Natural killer cell (primary cell): ENCODE measurements at regions not wholly inside any gene's neighbourhood (a gene's known extent, or its start where the extent isn't known, plus 50 kb on each side); places are given as distances from the start of the nearest gene placed in this dataset.

Source experiments
- ATAC-seq, 3 donors: fragments of 150-1000 bp in 2 of 3; fragments of 200-7000 bp in 1 of 3; cut with Tn5 transposase; 1 replicate in 1 of 3; 2 replicates in 2 of 3; pipeline ENCODE4 v1.10.0; 2021; ENCODE audit warnings: mild to moderate bottlenecking in 2 of 3, moderate library complexity in 2 of 3
- DNase-seq, 2 donors: peaks; one replicate each; pipeline versions ENCODE4 v3.0.0 to v3.0.0-alpha.2; 2013 to 2021; ENCODE audit warnings: mixed read lengths in 1 of 2
- H3K27ac ChIP-seq: one replicate; pipeline ENCODE4 v1.5.1; 2013; ENCODE audit warnings: mild to moderate bottlenecking, low read length
- H3K27me3 ChIP-seq: one replicate; pipeline ENCODE4 v1.6.1; 2013; ENCODE audit warnings: low read length; ENCODE audit not compliant: control insufficient read depth, insufficient read depth
- H3K36me3 ChIP-seq: one replicate; pipeline ENCODE4 v1.6.1; 2013; ENCODE audit warnings: low read length; ENCODE audit not compliant: control insufficient read depth, insufficient read depth
- H3K4me1 ChIP-seq: one replicate; pipeline ENCODE4 v1.6.1; 2013; ENCODE audit warnings: low read length; ENCODE audit not compliant: control insufficient read depth, insufficient read depth
- H3K4me3 ChIP-seq: one replicate; pipeline ENCODE4 v1.5.1; 2013; ENCODE audit warnings: low read length
- H3K9me3 ChIP-seq: one replicate; pipeline ENCODE4 v1.6.1; 2013; ENCODE audit warnings: low read length; ENCODE audit not compliant: control insufficient read depth, insufficient read depth
- H3K27ac Mint-ChIP-seq, 2 donors: one replicate each; pipeline ENCODE4 v1.8.0; 2022; ENCODE audit warnings: mild to moderate bottlenecking in 2 of 2, mixed read lengths in 2 of 2, moderate library complexity in 1 of 2
- H3K27me3 Mint-ChIP-seq, 2 donors: one replicate each; pipeline ENCODE4 v1.8.0; 2022; ENCODE audit warnings: low read depth in 2 of 2, mixed read lengths in 2 of 2
- H3K36me3 Mint-ChIP-seq: one replicate; pipeline ENCODE4 v1.8.0; 2022; ENCODE audit warnings: mixed read lengths
- H3K4me1 Mint-ChIP-seq, 2 donors: one replicate each; pipeline ENCODE4 v1.8.0; 2022; ENCODE audit warnings: mixed read lengths in 2 of 2
- H3K4me3 Mint-ChIP-seq: one replicate; pipeline ENCODE4 v1.8.0; 2022; ENCODE audit warnings: mild to moderate bottlenecking, moderate library complexity, mixed read lengths
- H3K9me3 Mint-ChIP-seq, 2 donors: one replicate each; pipeline ENCODE4 v1.8.0; 2022; ENCODE audit warnings: mixed read lengths in 2 of 2
- CTCF ChIP-seq: fragments of 200-600 bp; IDR thresholded peaks from one replicate; pipeline ENCODE4 v1.8.0; 2022; ENCODE audit warnings: antibody characterized with exemption
- WGBS: methylation state at CpG from one replicate; pipeline ENCODE4 v1.1.7; 2013; ENCODE audit warnings: missing lambda C conversion rate; ENCODE audit not compliant: insufficient coverage; 5-methylcytosine and 5-hydroxymethylcytosine counted together
- intact Hi-C: fragments of 100-400 bp; cut with micrococcal nuclease; formaldehyde crosslinking; loops from one replicate; pipeline ENCODE4 v1.14.2; 2022

DNA sequence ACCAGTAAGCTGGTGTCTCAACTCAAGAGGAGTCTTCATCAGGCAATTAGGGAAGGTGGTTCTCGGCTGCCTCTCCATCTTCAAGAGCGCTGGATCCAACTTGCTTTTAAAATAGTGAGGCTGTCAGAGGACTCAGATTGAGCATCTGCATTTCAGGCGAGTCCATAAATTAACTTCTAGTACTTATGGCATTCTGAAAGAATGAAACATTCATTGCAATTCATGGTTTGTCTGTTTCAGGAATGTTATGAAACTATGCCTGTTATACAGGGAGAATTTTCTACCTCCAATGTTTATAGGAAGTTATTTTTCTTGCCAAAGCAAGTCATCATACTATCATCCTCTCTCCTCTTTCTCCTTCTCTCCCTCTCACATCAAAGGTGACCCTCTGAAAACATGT, 883.2 kb downstream of the SLC4A3 start:
- WGBS, result 96% methylated on average over 3 of the region's 3 CpGs
- no peaks in the 10 kb centered on the region for H3K4me1 Mint-ChIP-seq
- no peaks in the 10 kb centered on the region for H3K36me3 ChIP-seq
- H3K9me3 Mint-ChIP-seq, result peaks cover 3 to 4% of the 10 kb centered on the region in 2 donors
- H3K36me3 Mint-ChIP-seq, result no peaks in the 10 kb centered on the region
- no peak overlapping the region for H3K27ac Mint-ChIP-seq
- ATAC-seq (no peak), DNase-seq (no peak)
- no peaks in the 10 kb centered on the region for H3K27me3 ChIP-seq
- no peak overlapping the region for H3K27ac ChIP-seq
- no peaks in the 10 kb centered on the region for H3K9me3 ChIP-seq
- H3K27me3 Mint-ChIP-seq, result no peaks in the 10 kb centered on the region
- no peak for TF ChIP-seq CTCF
- H3K4me3 ChIP-seq, result no peak overlapping the region
- no peak overlapping the region for H3K4me3 Mint-ChIP-seq
- intact Hi-C loops, result no loop called here
- H3K4me1 ChIP-seq, result no peaks in the 10 kb centered on the region

- ATAC-seq, result no peak
- peaks cover 3 to 4% of the 10 kb centered on the region in 2 donors for H3K9me3 Mint-ChIP-seq
- Histone ChIP-seq H3K36me3 (no peaks in the 10 kb centered on the region), H3K9me3 (no peaks in the 10 kb centered on the region), H3K4me1 (no peaks in the 10 kb centered on the region), H3K27me3 (no peaks in the 10 kb centered on the region), H3K27ac (no peak overlapping the region), H3K4me3 (no peak overlapping the region)
- intact Hi-C loops, result no loop called here
- no peaks in the 10 kb centered on the region for H3K36me3 Mint-ChIP-seq
- WGBS, result 82% methylated on average over 2 of the region's 2 CpGs
- no peaks in the 10 kb centered on the region for H3K4me1 Mint-ChIP-seq
- H3K27ac Mint-ChIP-seq, result no peak overlapping the region
- no peak for TF ChIP-seq CTCF
- H3K27me3 Mint-ChIP-seq, result no peaks in the 10 kb centered on the region
- DNase-seq, result no peak
- H3K4me3 Mint-ChIP-seq, result no peak overlapping the region
Observed at GRCh38 chr2:220512419-220512818, 885.0 kb downstream of the SLC4A3 start.

- H3K36me3 ChIP-seq, result no peaks in the 10 kb centered on the region
- Mint-ChIP-seq H3K27ac (no peak overlapping the region), H3K4me3 (no peak overlapping the region), H3K9me3 (peaks cover 0 to 3% of the 10 kb centered on the region in 2 donors), H3K36me3 (no peaks in the 10 kb centered on the region), H3K4me1 (no peaks in the 10 kb centered on the region), H3K27me3 (no peaks in the 10 kb centered on the region)
- intact Hi-C loops, result no loop called here
- ATAC-seq, result no peak
- no peak for DNase-seq
- no peaks in the 10 kb centered on the region for H3K9me3 ChIP-seq
- 8% methylated on average over 1 of the region's 2 CpGs for WGBS
- no peaks in the 10 kb centered on the region for H3K4me1 ChIP-seq
- no peak overlapping the region for H3K27ac ChIP-seq
- no peaks in the 10 kb centered on the region for H3K27me3 ChIP-seq
- no peak for TF ChIP-seq CTCF
- H3K4me3 ChIP-seq, result no peak overlapping the region
Observed at GRCh38 chr2:220513573-220514288, 886.3 kb downstream of the SLC4A3 start.

DNA sequence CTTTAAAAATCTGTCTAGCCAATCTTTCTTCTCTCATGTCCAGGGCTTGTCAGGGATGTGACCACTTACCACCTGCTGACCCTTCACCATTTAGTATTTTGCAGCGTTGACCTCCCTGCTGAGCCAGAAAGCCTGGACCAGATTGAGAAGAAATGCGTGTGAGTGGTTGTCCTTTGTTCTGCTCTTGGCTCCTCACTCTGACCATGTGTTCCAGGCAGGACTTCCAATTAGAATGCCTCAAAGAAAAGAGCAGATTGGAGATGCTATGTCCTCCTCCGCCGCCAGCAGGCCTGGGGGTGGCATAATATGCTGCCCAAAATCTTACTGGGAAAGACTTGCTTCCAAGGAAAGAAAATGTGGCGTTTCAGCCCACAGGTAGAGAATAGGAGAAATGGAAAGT, 894.1 kb downstream of the SLC4A3 start:
- Histone ChIP-seq H3K4me1 (no peaks in the 10 kb centered on the region), H3K27me3 (no peaks in the 10 kb centered on the region), H3K4me3 (no peak overlapping the region), H3K36me3 (no peaks in the 10 kb centered on the region), H3K27ac (no peak overlapping the region), H3K9me3 (no peaks in the 10 kb centered on the region)
- no peaks in the 10 kb centered on the region for H3K27me3 Mint-ChIP-seq
- DNase-seq, result no peak
- no peak overlapping the region for H3K4me3 Mint-ChIP-seq
- H3K36me3 Mint-ChIP-seq, result no peaks in the 10 kb centered on the region
- ATAC-seq, result no peak
- 93% methylated on average over 5 of the region's 5 CpGs for WGBS
- H3K4me1 Mint-ChIP-seq, result no peaks in the 10 kb centered on the region
- TF ChIP-seq CTCF, result no peak
- no peak overlapping the region for H3K27ac Mint-ChIP-seq
- intact Hi-C loops, result no loop called here
- peaks cover 4% of the 10 kb centered on the region in 2 donors for H3K9me3 Mint-ChIP-seq
